SK-N-SH treated with all-trans-retinoic acid at 6 μM for 48 hours (cell line): ENCODE measurements at regions not wholly inside any gene's neighbourhood (a gene's known extent, or its start where the extent isn't known, plus 50 kb on each side); places are given as distances from the start of the nearest gene placed in this dataset.

ENCODE experiments used
- ARNTL ChIP-seq: fragments of 450-650 bp; formaldehyde crosslinking; IDR thresholded peaks from 2 replicates; pipeline ENCODE4 v1.5.0; 2020; ENCODE audit warnings: low read depth, mild to moderate bottlenecking, moderate library complexity, borderline replicate concordance
- BACH2 ChIP-seq: fragments of 250-450 bp; sonication (Bioruptor Pico); IDR thresholded peaks from 2 replicates; pipeline ENCODE4 v1.9.0; 2021; ENCODE audit warnings: mild to moderate bottlenecking, borderline replicate concordance
- ISL1 ChIP-seq: fragments of 250-450 bp; sonication (Bioruptor Pico); IDR thresholded peaks from 2 replicates; pipeline ENCODE4 v2.1.2; 2022; ENCODE audit warnings: mild to moderate bottlenecking, moderate library complexity
- OSR1 ChIP-seq: fragments of 250-450 bp; sonication (Bioruptor Pico); IDR thresholded peaks from 2 replicates; pipeline ENCODE4 v1.8.0; 2022; ENCODE audit warnings: moderate library complexity, mild to moderate bottlenecking, inconsistent platforms
- RARB ChIP-seq: fragments of 250-450 bp; sonication (Bioruptor Pico); IDR thresholded peaks from 2 replicates; pipeline ENCODE4 v1.8.0; 2021; ENCODE audit warnings: mild to moderate bottlenecking, moderate library complexity
- SNAI2 ChIP-seq: fragments of 250-450 bp; sonication (Bioruptor Pico); IDR thresholded peaks from 2 replicates; pipeline ENCODE4 v1.5.0; 2020; ENCODE audit warnings: mild to moderate bottlenecking, moderate library complexity
- ZFP3 ChIP-seq: fragments of 250-450 bp; sonication (Bioruptor Pico); IDR thresholded peaks from 2 replicates; pipeline ENCODE4 v1.5.0; 2020; ENCODE audit warnings: mild to moderate bottlenecking, moderate library complexity
- ZFP30 ChIP-seq: fragments of 450-650 bp; formaldehyde crosslinking; IDR thresholded peaks from 2 replicates; pipeline ENCODE4 v1.5.0; 2022; ENCODE audit warnings: mild to moderate bottlenecking, moderate library complexity
- ZNF565 ChIP-seq: fragments of 450-650 bp; formaldehyde crosslinking; conservative IDR thresholded peaks from 2 replicates; pipeline ENCODE4 v1.5.0; 2020; ENCODE audit warnings: low read depth, mild to moderate bottlenecking, moderate library complexity
- TF ChIP-seq, protein P1 (sequence below): fragments of 250-450 bp; sonication (Bioruptor Pico); IDR thresholded peaks from 2 replicates; pipeline ENCODE4 v1.8.0; 2021; ENCODE audit warnings: low read depth, mild to moderate bottlenecking, moderate library complexity, borderline replicate concordance
- TF ChIP-seq, protein P2 (sequence below): fragments of 250-450 bp; sonication (Bioruptor Pico); IDR thresholded peaks from 2 replicates; pipeline ENCODE4 v1.5.1; 2021; ENCODE audit warnings: mild to moderate bottlenecking, moderate library complexity
- TF ChIP-seq, protein P3 (sequence below): fragments of 250-450 bp; sonication (Bioruptor Pico); IDR thresholded peaks from 2 replicates; pipeline ENCODE4 v1.8.0; 2020; ENCODE audit warnings: mild to moderate bottlenecking, moderate library complexity, borderline replicate concordance
- TF ChIP-seq, protein P4 (sequence below): fragments of 250-450 bp; sonication (Bioruptor Pico); IDR thresholded peaks from 2 replicates; pipeline ENCODE4 v1.5.1; 2020; ENCODE audit warnings: low read depth, mild to moderate bottlenecking, moderate library complexity

DNA sequence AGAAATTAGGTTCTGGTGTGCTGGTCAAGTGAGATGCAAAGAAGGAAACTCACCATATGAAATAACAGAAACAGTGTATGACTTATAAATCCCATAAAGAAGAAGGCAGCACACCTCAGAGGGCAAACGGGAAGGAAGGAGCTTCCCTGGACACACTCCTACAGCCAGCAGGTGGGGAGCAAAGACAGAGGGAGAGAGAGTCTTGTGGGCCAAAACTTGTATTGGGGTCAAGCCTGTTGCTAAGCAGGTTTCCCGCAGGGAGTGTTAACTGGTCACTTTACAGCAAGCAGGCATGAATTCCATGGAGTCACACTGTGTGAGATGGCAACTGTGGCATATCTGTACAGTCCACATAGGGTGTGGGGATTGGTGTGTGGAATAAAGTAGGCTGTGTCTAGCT lies 222.9 kb upstream of the NDN start:
- TF ChIP-seq, protein P1, sequence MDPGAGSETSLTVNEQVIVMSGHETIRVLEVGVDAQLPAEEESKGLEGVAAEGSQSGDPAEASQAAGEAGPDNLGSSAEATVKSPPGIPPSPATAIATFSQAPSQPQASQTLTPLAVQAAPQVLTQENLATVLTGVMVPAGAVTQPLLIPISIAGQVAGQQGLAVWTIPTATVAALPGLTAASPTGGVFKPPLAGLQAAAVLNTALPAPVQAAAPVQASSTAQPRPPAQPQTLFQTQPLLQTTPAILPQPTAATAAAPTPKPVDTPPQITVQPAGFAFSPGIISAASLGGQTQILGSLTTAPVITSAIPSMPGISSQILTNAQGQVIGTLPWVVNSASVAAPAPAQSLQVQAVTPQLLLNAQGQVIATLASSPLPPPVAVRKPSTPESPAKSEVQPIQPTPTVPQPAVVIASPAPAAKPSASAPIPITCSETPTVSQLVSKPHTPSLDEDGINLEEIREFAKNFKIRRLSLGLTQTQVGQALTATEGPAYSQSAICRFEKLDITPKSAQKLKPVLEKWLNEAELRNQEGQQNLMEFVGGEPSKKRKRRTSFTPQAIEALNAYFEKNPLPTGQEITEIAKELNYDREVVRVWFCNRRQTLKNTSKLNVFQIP (CRISPR knock-in tag) = no peak
- TF ChIP-seq RARB (no peak), OSR1 (CRISPR knock-in tag) (no peak), ZFP3 (CRISPR knock-in tag) (no peak), ARNTL (CRISPR knock-in tag) (no peak), SNAI2 (CRISPR knock-in tag) (no peak), ZFP30 (CRISPR knock-in tag) (no peak), ZNF565 (no peak), BACH2 (CRISPR knock-in tag) (no peak), ISL1 (CRISPR knock-in tag) (no peak)
- TF ChIP-seq, protein P2, sequence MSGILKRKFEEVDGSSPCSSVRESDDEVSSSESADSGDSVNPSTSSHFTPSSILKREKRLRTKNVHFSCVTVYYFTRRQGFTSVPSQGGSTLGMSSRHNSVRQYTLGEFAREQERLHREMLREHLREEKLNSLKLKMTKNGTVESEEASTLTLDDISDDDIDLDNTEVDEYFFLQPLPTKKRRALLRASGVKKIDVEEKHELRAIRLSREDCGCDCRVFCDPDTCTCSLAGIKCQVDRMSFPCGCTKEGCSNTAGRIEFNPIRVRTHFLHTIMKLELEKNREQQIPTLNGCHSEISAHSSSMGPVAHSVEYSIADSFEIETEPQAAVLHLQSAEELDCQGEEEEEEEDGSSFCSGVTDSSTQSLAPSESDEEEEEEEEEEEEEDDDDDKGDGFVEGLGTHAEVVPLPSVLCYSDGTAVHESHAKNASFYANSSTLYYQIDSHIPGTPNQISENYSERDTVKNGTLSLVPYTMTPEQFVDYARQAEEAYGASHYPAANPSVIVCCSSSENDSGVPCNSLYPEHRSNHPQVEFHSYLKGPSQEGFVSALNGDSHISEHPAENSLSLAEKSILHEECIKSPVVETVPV (CRISPR knock-in tag) = no peak
- TF ChIP-seq, protein P3, sequence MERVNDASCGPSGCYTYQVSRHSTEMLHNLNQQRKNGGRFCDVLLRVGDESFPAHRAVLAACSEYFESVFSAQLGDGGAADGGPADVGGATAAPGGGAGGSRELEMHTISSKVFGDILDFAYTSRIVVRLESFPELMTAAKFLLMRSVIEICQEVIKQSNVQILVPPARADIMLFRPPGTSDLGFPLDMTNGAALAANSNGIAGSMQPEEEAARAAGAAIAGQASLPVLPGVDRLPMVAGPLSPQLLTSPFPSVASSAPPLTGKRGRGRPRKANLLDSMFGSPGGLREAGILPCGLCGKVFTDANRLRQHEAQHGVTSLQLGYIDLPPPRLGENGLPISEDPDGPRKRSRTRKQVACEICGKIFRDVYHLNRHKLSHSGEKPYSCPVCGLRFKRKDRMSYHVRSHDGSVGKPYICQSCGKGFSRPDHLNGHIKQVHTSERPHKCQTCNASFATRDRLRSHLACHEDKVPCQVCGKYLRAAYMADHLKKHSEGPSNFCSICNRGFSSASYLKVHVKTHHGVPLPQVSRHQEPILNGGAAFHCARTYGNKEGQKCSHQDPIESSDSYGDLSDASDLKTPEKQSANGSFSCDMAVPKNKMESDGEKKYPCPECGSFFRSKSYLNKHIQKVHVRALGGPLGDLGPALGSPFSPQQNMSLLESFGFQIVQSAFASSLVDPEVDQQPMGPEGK (CRISPR knock-in tag) = no peak
- TF ChIP-seq, protein P4, sequence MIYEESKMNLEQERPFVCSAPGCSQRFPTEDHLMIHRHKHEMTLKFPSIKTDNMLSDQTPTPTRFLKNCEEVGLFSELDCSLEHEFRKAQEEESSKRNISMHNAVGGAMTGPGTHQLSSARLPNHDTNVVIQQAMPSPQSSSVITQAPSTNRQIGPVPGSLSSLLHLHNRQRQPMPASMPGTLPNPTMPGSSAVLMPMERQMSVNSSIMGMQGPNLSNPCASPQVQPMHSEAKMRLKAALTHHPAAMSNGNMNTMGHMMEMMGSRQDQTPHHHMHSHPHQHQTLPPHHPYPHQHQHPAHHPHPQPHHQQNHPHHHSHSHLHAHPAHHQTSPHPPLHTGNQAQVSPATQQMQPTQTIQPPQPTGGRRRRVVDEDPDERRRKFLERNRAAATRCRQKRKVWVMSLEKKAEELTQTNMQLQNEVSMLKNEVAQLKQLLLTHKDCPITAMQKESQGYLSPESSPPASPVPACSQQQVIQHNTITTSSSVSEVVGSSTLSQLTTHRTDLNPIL = no peak
